ENCODE measurements at regions not wholly inside any gene's neighbourhood (a gene's known extent, or its start where the extent isn't known, plus 50 kb on each side); places are given as distances from the start of the nearest gene placed in this dataset.

GRCh38 chr2:123157016-123157415 lies 868.1 kb upstream of the CNTNAP5 start (continued):
- TF ChIP-seq CBX8 (IDR thresholded peaks at IDR 0.05; ENCODE audit: borderline replicate concordance, low read depth, low read length) (no peak), TEAD4 (IDR thresholded peaks at IDR 0.05; ENCODE audit: low read depth, low read length) (no peak), POU5F1 (IDR thresholded peaks at IDR 0.05; ENCODE audit: low read depth, low read length) (no peak), CEBPB (IDR thresholded peaks at IDR 0.05; ENCODE audit: low read depth, low read length) (no peak), KDM1A (IDR thresholded peaks at IDR 0.05; ENCODE audit: borderline replicate concordance, low read length) (no peak)
